ENCODE measurements at regions not wholly inside any gene's neighbourhood (a gene's known extent, or its start where the extent isn't known, plus 50 kb on each side); places are given as distances from the start of the nearest gene placed in this dataset.

DNA sequence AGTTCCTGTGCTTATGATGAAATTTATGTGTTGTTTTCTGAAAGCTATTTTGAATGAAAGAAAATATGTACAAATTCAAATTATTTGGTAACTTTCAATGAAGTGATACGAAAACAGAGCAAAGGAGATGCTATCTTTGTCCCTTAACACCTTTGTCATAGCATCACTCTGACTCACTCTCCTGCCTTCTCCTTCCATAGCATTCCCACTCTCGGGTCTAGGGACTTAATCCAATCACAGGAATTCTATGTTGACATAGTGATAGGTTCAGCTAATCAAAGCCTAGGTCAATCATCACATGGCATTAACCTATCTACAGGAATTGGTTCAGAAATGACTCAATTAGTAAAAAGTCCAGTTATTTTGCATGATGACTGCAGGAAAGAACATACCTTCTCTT is 464.7 kb upstream of the RORB start:
- Histone ChIP-seq H3K4me1 (ENCODE audit: control insufficient read depth, extremely low read depth, insufficient read depth, low read length) (no peaks in the 10 kb centered on the region), H4K20me1 (replicated peaks; ENCODE audit: control insufficient read depth, extremely low read depth, insufficient read depth, low read length) (no peaks in the 10 kb centered on the region), H3K9me3 (replicated peaks; ENCODE audit: control insufficient read depth, insufficient read depth, low read length) (no peaks in the 10 kb centered on the region), H3K9ac (replicated peaks; ENCODE audit: extremely low read depth, insufficient read depth, low read length) (no peak overlapping the region), H3K27ac (ENCODE audit: insufficient read depth, low read depth, low read length) (no peak overlapping the region), H3K79me2 (ENCODE audit: control insufficient read depth, insufficient read depth, low read length) (no peaks in the 10 kb centered on the region), H3K4me2 (ENCODE audit: insufficient read depth, low read length) (no peak overlapping the region), H3K9me1 (replicated peaks; ENCODE audit: control insufficient read depth, extremely low read depth, insufficient read depth, low read length) (no peaks in the 10 kb centered on the region), H3K36me3 (ENCODE audit: control insufficient read depth in 2 of 2, extremely low read depth in 1 of 2, insufficient read depth in 2 of 2, low read length in 2 of 2) (no peaks in the 10 kb centered on the region), H2AFZ (ENCODE audit: low read depth, low read length) (no peak overlapping the region), H3K4me3 (replicated peaks in 1 of 3; ENCODE audit: insufficient read depth in 1 of 3, low read depth in 1 of 3, low read length in 3 of 3) (no peak overlapping the region), H3K27me3 (ENCODE audit: control insufficient read depth in 2 of 2, insufficient read depth in 2 of 2, low read length in 2 of 2) (no peaks in the 10 kb centered on the region)
- DNase-seq (ENCODE audit: low read depth, low spot score) (no peak), FAIRE-seq (no peak)
- dilution Hi-C loops (cut with MboI; ENCODE audit: extremely low pct_ligation_motif_present, low sequenced_read_pairs) (no loop called here), intact Hi-C loops (cut with micrococcal nuclease) (no loop called here)
- POLR2A ChIA-PET: no interaction called here
- BruUV-seq (replicated peaks): no TSS peak
- CTCF ChIA-PET: no interaction called here
- TF ChIP-seq EZH2 (IDR thresholded peaks at IDR 0.05; ENCODE audit: borderline replicate concordance, low read depth, low read length, severe bottlenecking) (no peak), JUN (IDR thresholded peaks at IDR 0.05; ENCODE audit: borderline replicate concordance, insufficient read depth, insufficient read length, low read depth) (no peak), POLR2A (IDR thresholded peaks at IDR 0.05; ENCODE audit: low read depth, low read length) (no peak)

DNA sequence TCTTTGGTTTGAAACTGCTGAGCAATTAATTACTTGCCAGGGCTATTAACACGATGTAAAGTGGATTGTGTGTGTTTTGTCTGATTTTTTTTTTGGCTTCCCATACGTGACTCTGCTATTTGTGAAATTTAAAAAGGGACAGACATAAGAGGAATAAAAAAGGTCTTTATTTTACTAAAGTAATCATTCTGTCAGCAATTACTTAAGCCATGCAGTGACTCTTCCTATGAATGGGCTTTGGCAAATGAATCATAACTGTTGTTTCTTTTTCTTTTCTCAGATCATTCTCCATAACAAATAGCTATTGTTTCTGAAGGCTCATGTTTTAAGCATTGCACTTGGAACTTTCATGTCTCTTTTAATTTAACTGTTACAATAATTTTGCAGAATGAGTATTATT is 461.3 kb upstream of the RORB start:
- CTCF ChIA-PET: no interaction called here
- Histone ChIP-seq H3K27me3 (ENCODE audit: control insufficient read depth in 2 of 2, insufficient read depth in 2 of 2, low read length in 2 of 2) (no peaks in the 10 kb centered on the region), H4K20me1 (replicated peaks; ENCODE audit: control insufficient read depth, extremely low read depth, insufficient read depth, low read length) (no peaks in the 10 kb centered on the region), H3K79me2 (ENCODE audit: control insufficient read depth, insufficient read depth, low read length) (no peaks in the 10 kb centered on the region), H3K9me3 (replicated peaks; ENCODE audit: control insufficient read depth, insufficient read depth, low read length) (no peaks in the 10 kb centered on the region), H3K36me3 (ENCODE audit: control insufficient read depth in 2 of 2, extremely low read depth in 1 of 2, insufficient read depth in 2 of 2, low read length in 2 of 2) (no peaks in the 10 kb centered on the region), H3K4me2 (ENCODE audit: insufficient read depth, low read length) (no peak overlapping the region), H2AFZ (ENCODE audit: low read depth, low read length) (no peak overlapping the region), H3K4me1 (ENCODE audit: control insufficient read depth, extremely low read depth, insufficient read depth, low read length) (no peaks in the 10 kb centered on the region), H3K9ac (replicated peaks; ENCODE audit: extremely low read depth, insufficient read depth, low read length) (no peak overlapping the region), H3K4me3 (replicated peaks in 1 of 3; ENCODE audit: insufficient read depth in 1 of 3, low read depth in 1 of 3, low read length in 3 of 3) (no peak overlapping the region), H3K9me1 (replicated peaks; ENCODE audit: control insufficient read depth, extremely low read depth, insufficient read depth, low read length) (no peaks in the 10 kb centered on the region), H3K27ac (ENCODE audit: insufficient read depth, low read depth, low read length) (no peak overlapping the region)
- peak; percentile 35 for FAIRE-seq
- no TSS peak for BruUV-seq (replicated peaks)
- TF ChIP-seq JUN (IDR thresholded peaks at IDR 0.05; ENCODE audit: borderline replicate concordance, insufficient read depth, insufficient read length, low read depth): no peak
- TF ChIP-seq POLR2A (IDR thresholded peaks at IDR 0.05; ENCODE audit: low read depth, low read length): no peak
- dilution Hi-C loops (cut with MboI; ENCODE audit: extremely low pct_ligation_motif_present, low sequenced_read_pairs) (no loop called here), intact Hi-C loops (cut with micrococcal nuclease) (no loop called here)
- POLR2A ChIA-PET: no interaction called here
- no peak for DNase-seq (ENCODE audit: low read depth, low spot score)

All from endothelial cell of umbilical vein (primary cell).